ENCODE measurements at regions not wholly inside any gene's neighbourhood (a gene's known extent, or its start where the extent isn't known, plus 50 kb on each side); places are given as distances from the start of the nearest gene placed in this dataset.

DNA sequence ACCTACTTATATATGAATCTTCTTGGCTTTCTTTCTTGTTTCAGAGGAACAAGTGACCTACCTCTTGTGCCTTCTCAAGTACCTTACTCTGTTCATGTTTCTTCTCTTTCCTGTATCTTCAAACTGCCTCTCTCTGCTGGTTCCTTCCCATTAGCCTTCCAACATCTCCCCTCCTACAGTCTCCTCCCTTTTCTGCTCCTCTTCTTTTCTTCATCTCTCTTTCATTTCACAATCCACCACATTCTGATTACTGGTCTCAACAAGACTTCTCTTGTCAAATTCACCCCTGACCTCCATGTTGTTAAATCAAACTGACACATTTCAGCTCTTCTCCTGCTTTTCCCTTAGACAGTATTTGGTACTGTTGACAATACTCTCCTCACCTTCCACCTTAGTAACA lies 95.6 kb downstream of the BRMS1L start:
- H3K4me1 ChIP-seq (ENCODE audit: control insufficient read depth, insufficient read depth, low read length) = no peaks in the 10 kb centered on the region
- H3K36me3 ChIP-seq (ENCODE audit: control insufficient read depth, insufficient read depth, low read length) = no peaks in the 10 kb centered on the region
- ChIA-PET CTCF (interaction anchor here (0.7 kb wide), 1 partner anchor 92 kb away, joined by 3 read pairs; no protein-coding TSS in a partner anchor), POLR2A (no interaction called here)
- no peaks in the 10 kb centered on the region for H3K27me3 ChIP-seq (ENCODE audit: control insufficient read depth, insufficient read depth, low read length)
- H3K27ac ChIP-seq (ENCODE audit: low read length) = no peak overlapping the region
- no TSS peak for BruUV-seq (replicated peaks)
- intact Hi-C loops (cut with micrococcal nuclease; ENCODE audit: unreplicated experiment) (no loop called here), in situ Hi-C loops (cut with HindIII; ENCODE audit: low pct_unique_long_range_greater_than_20kb, low sequenced_read_pairs) (no loop called here)
- DNase-seq (ENCODE audit: low read depth, low spot score) (no peak), ATAC-seq (no peak)
- H3K9me3 ChIP-seq (ENCODE audit: control insufficient read depth, insufficient read depth, low read depth, low read length) = no peaks in the 10 kb centered on the region
- H3K4me3 ChIP-seq (ENCODE audit: low read depth in 2 of 2, low read length in 2 of 2) = no peak overlapping the region
- TF ChIP-seq POLR2AphosphoS5 (IDR thresholded peaks at IDR 0.05; ENCODE audit: low read depth, low read length) = no peak

Data from Panc1 (cell line).